Chondrocyte (in vitro differentiated cells): ENCODE measurements at regions not wholly inside any gene's neighbourhood (a gene's known extent, or its start where the extent isn't known, plus 50 kb on each side); places are given as distances from the start of the nearest gene placed in this dataset.

Experiments
- DNase-seq: peaks from one replicate; pipeline ENCODE4 v3.0.0; 2021; ENCODE audit warnings: mixed read lengths, low spot score
- H3K27ac Mint-ChIP-seq: one replicate; pipeline ENCODE4 v1.8.0; 2021; ENCODE audit warnings: mild to moderate bottlenecking, moderate library complexity, mixed read lengths; ENCODE audit not compliant: unreplicated experiment
- H3K27me3 Mint-ChIP-seq: 2 replicates; pipeline ENCODE4 v1.8.0; 2021; ENCODE audit warnings: low read depth, mixed read lengths
- H3K36me3 Mint-ChIP-seq: 2 replicates; pipeline ENCODE4 v1.8.0; 2021; ENCODE audit warnings: low read depth, mixed read lengths
- H3K4me1 Mint-ChIP-seq: 2 replicates; pipeline ENCODE4 v1.8.0; 2021; ENCODE audit warnings: low read depth, mild to moderate bottlenecking, mixed read lengths
- H3K4me3 Mint-ChIP-seq: one replicate; pipeline ENCODE4 v1.8.0; 2021; ENCODE audit warnings: mild to moderate bottlenecking, moderate library complexity, mixed read lengths; ENCODE audit not compliant: unreplicated experiment
- H3K9me3 Mint-ChIP-seq: 2 replicates; pipeline ENCODE4 v1.8.0; 2021; ENCODE audit warnings: low read depth, mixed read lengths
- TF ChIP-seq, protein P1 (sequence below): fragments of 200-600 bp; sonication (generic); IDR thresholded peaks from 2 replicates; pipeline ENCODE4 v1.5.0; 2021; ENCODE audit warnings: antibody characterized with exemption, mild to moderate bottlenecking, moderate library complexity

GRCh38 chr6:97790926-97791590 is 508.0 kb upstream of the MMS22L start:
- Mint-ChIP-seq H3K27ac (no peak overlapping the region), H3K27me3 (peaks cover 4% of the 10 kb centered on the region), H3K4me3 (no peak overlapping the region), H3K9me3 (peaks cover 6% of the 10 kb centered on the region), H3K36me3 (peaks cover 3% of the 10 kb centered on the region), H3K4me1 (no peaks in the 10 kb centered on the region)
- no peak for DNase-seq
- TF ChIP-seq, protein P1, sequence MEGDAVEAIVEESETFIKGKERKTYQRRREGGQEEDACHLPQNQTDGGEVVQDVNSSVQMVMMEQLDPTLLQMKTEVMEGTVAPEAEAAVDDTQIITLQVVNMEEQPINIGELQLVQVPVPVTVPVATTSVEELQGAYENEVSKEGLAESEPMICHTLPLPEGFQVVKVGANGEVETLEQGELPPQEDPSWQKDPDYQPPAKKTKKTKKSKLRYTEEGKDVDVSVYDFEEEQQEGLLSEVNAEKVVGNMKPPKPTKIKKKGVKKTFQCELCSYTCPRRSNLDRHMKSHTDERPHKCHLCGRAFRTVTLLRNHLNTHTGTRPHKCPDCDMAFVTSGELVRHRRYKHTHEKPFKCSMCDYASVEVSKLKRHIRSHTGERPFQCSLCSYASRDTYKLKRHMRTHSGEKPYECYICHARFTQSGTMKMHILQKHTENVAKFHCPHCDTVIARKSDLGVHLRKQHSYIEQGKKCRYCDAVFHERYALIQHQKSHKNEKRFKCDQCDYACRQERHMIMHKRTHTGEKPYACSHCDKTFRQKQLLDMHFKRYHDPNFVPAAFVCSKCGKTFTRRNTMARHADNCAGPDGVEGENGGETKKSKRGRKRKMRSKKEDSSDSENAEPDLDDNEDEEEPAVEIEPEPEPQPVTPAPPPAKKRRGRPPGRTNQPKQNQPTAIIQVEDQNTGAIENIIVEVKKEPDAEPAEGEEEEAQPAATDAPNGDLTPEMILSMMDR = no peak

DNA sequence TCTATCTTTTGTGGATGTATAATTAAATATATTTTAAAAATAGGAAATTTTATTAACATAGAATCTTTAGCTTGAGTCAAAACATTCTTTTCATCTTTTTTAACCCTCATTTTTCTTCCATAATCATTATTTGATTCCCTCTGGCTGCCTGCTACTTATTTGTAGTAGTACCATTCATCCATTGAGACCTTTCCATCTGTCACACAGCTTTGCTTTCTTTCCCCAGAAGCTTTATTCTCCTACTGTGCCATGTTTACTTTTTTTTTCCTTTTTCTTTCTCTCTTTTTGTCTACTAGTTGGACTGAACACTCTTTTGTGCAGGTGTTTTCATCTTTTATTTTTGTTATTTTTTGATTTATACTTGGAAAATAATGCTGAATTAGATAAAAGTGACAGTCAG is 522.6 kb upstream of the MMS22L start:
- H3K4me1 Mint-ChIP-seq = no peaks in the 10 kb centered on the region
- no peaks in the 10 kb centered on the region for H3K36me3 Mint-ChIP-seq
- H3K9me3 Mint-ChIP-seq = peaks cover 4% of the 10 kb centered on the region
- H3K27me3 Mint-ChIP-seq = peaks cover 4% of the 10 kb centered on the region
- no peak overlapping the region for H3K4me3 Mint-ChIP-seq
- no peak overlapping the region for H3K27ac Mint-ChIP-seq
- TF ChIP-seq, protein P1 = no peak
- DNase-seq = no peak

DNA sequence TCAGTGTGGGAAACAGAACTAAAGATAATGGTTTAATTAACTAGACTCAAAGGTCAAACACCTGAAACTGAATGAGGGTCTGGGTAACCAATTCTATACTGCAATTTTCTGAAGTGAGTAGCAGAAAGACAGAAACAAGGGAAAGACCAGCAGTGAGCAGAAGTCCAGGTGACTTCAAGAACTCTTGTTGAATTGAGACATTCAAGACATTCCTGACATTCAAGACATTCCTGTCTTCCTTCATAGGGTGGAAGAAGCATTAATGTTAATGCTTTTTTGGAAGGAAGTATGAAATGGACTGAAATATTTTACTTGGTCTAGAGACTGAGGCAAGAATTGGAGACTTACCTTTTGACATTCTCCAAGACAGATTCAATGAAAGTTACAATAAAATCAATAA is 529.9 kb upstream of the MMS22L start:
- Mint-ChIP-seq H3K9me3 (peaks cover 4% of the 10 kb centered on the region), H3K27ac (no peak overlapping the region), H3K27me3 (peaks cover 8% of the 10 kb centered on the region), H3K4me3 (no peak overlapping the region), H3K36me3 (no peaks in the 10 kb centered on the region), H3K4me1 (peaks cover 8% of the 10 kb centered on the region)
- TF ChIP-seq, protein P1 = no peak
- no peak for DNase-seq

- Mint-ChIP-seq H3K27me3 (peaks cover 12% of the 10 kb centered on the region), H3K4me3 (no peak overlapping the region), H3K4me1 (peaks cover 8% of the 10 kb centered on the region), H3K27ac (no peak overlapping the region), H3K36me3 (no peaks in the 10 kb centered on the region), H3K9me3 (peaks cover 3% of the 10 kb centered on the region)
- TF ChIP-seq, protein P1 = no peak
- no peak for DNase-seq
Observed at GRCh38 chr6:97813889-97814567, 531.0 kb upstream of the MMS22L start.

DNA sequence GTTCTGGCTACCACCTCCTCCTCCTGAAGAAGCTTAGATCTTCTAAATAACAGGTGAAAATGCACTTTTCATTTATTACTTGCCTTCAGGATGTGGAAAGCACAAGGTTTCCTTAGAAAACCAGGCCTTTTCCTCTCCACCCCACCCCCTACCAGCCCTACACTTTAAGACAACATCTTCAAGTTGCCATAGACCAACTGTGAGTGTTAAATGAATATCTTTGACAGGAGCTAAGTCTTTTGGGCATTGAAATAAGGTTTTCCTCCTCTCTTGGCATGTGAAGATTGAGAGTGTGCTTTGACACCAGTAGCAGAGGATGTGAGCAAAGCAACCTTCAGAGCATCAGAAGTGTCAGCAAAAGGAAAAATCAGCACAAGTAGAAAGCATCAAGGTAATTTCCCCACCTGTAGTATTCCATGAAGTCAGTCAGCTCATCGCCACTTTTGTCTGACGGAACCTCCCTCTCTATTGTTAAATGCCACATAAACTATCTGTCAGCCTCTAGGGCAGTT is 532.3 kb upstream of the MMS22L start:
- no peak overlapping the region for H3K27ac Mint-ChIP-seq
- H3K36me3 Mint-ChIP-seq = no peaks in the 10 kb centered on the region
- H3K4me1 Mint-ChIP-seq = peaks cover 8% of the 10 kb centered on the region
- TF ChIP-seq, protein P1 = no peak
- DNase-seq = no peak
- peaks cover 22% of the 10 kb centered on the region for H3K27me3 Mint-ChIP-seq
- H3K9me3 Mint-ChIP-seq = no peaks in the 10 kb centered on the region
- no peak overlapping the region for H3K4me3 Mint-ChIP-seq
